ENCODE measurements at regions not wholly inside any gene's neighbourhood (a gene's known extent, or its start where the extent isn't known, plus 50 kb on each side); places are given as distances from the start of the nearest gene placed in this dataset.

GRCh38 chr6:90346729-90347128 lies 50.1 kb upstream of the BACH2 start:
- no peak for TF ChIP-seq REST (IDR thresholded peaks at IDR 0.05; ENCODE audit: insufficient replicate concordance, low read depth)
- TF ChIP-seq, protein P1, sequence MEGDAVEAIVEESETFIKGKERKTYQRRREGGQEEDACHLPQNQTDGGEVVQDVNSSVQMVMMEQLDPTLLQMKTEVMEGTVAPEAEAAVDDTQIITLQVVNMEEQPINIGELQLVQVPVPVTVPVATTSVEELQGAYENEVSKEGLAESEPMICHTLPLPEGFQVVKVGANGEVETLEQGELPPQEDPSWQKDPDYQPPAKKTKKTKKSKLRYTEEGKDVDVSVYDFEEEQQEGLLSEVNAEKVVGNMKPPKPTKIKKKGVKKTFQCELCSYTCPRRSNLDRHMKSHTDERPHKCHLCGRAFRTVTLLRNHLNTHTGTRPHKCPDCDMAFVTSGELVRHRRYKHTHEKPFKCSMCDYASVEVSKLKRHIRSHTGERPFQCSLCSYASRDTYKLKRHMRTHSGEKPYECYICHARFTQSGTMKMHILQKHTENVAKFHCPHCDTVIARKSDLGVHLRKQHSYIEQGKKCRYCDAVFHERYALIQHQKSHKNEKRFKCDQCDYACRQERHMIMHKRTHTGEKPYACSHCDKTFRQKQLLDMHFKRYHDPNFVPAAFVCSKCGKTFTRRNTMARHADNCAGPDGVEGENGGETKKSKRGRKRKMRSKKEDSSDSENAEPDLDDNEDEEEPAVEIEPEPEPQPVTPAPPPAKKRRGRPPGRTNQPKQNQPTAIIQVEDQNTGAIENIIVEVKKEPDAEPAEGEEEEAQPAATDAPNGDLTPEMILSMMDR (IDR thresholded peaks at IDR 0.05; ENCODE audit: insufficient read depth, low read length): no peak
- TF ChIP-seq GABPA (IDR thresholded peaks at IDR 0.05; ENCODE audit: low read depth): no peak
- no peak for TF ChIP-seq POLR2AphosphoS5 (IDR thresholded peaks at IDR 0.05; ENCODE audit: low read depth)
